ENCODE measurements at regions not wholly inside any gene's neighbourhood (a gene's known extent, or its start where the extent isn't known, plus 50 kb on each side); places are given as distances from the start of the nearest gene placed in this dataset.

- TF ChIP-seq POLR2A (IDR thresholded peaks at IDR 0.05) = no peak
- no peak for TF ChIP-seq CTCF (IDR thresholded peaks at IDR 0.05)
These were observed 148.3 kb upstream of the POU2AF2 start for GRCh38 chr11:111097191-111097590.
